Nephron progenitor cell (in vitro differentiated cells): ENCODE measurements at regions not wholly inside any gene's neighbourhood (a gene's known extent, or its start where the extent isn't known, plus 50 kb on each side); places are given as distances from the start of the nearest gene placed in this dataset.

Experiments used
- DNase-seq: peaks from one replicate; pipeline ENCODE4 v3.0.0; 2021
- H3K27ac Mint-ChIP-seq: 2 replicates; pipeline ENCODE4 v1.8.0; 2021; ENCODE audit warnings: mild to moderate bottlenecking, moderate library complexity, mixed read lengths
- H3K27me3 Mint-ChIP-seq: 2 replicates; pipeline ENCODE4 v1.8.0; 2021; ENCODE audit warnings: mild to moderate bottlenecking, low read depth, mixed read lengths; ENCODE audit not compliant: poor library complexity
- H3K36me3 Mint-ChIP-seq: 2 replicates; pipeline ENCODE4 v1.8.0; 2021; ENCODE audit warnings: low read depth, mixed read lengths
- H3K4me1 Mint-ChIP-seq: 2 replicates; pipeline ENCODE4 v1.8.0; 2021; ENCODE audit warnings: mixed read lengths
- H3K4me3 Mint-ChIP-seq: 2 replicates; pipeline ENCODE4 v1.8.0; 2021; ENCODE audit warnings: mild to moderate bottlenecking, moderate library complexity, mixed read lengths
- H3K9me3 Mint-ChIP-seq: 2 replicates; pipeline ENCODE4 v1.8.0; 2021; ENCODE audit warnings: mild to moderate bottlenecking, moderate library complexity, mixed read lengths
- CTCF ChIP-seq: fragments of 200-600 bp; sonication (generic); IDR thresholded peaks from 2 replicates; pipeline ENCODE4 v1.5.0; 2021; ENCODE audit warnings: antibody characterized with exemption

DNA sequence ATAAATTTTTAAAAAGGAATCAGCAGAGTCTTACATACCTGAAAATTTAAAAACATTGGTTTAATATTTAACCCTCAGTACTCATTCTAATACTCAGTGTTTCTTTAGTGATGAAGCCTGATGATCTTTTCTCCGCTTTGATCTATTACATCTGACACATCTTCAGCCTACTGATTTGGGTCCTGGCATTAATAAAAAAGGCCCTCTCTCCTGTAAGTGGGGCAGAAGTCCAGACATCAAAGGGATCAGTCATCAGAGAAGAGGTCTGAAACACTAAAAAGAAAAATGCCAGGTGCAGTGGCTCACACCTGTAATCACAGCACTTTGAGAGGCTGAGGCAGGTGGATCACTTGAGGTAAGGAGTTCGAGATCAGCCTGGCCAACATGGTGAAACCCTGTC, 581.1 kb upstream of the LRATD1 start:
- Mint-ChIP-seq H3K27me3 (no peaks in the 10 kb centered on the region), H3K4me1 (peaks cover 5% of the 10 kb centered on the region), H3K27ac (no peak overlapping the region), H3K9me3 (no peaks in the 10 kb centered on the region), H3K4me3 (no peak overlapping the region), H3K36me3 (no peaks in the 10 kb centered on the region)
- no peak for DNase-seq
- TF ChIP-seq CTCF: no peak

GRCh38 chr2:14053105-14053504, 579.4 kb upstream of the LRATD1 start:
- Mint-ChIP-seq H3K27ac (no peak overlapping the region), H3K9me3 (no peaks in the 10 kb centered on the region), H3K4me1 (peaks cover 5% of the 10 kb centered on the region), H3K27me3 (no peaks in the 10 kb centered on the region), H3K36me3 (no peaks in the 10 kb centered on the region), H3K4me3 (no peak overlapping the region)
- DNase-seq: no peak
- no peak for TF ChIP-seq CTCF

DNA sequence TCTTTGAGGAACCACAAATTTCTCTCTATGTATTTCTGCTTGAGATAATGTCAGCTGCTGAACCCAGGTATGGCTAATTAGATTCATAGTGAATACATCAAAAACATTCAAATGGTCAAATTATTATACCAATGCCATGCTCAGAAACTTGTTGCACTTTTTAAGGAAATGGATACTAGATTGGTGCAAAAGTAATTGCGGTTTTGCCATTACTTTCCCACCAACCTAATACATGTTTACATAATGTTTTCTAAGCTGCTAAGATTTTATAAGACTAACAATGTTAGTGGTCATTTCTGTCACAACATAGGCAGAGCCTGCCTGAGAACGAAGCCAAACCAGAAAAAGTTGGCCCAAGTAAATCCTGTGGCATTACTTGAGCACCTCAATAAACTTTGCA, 568.2 kb upstream of the LRATD1 start:
- Mint-ChIP-seq H3K36me3 (no peaks in the 10 kb centered on the region), H3K4me1 (no peaks in the 10 kb centered on the region), H3K4me3 (no peak overlapping the region), H3K27ac (no peak overlapping the region), H3K9me3 (no peaks in the 10 kb centered on the region), H3K27me3 (no peaks in the 10 kb centered on the region)
- TF ChIP-seq CTCF: no peak
- no peak for DNase-seq

DNA sequence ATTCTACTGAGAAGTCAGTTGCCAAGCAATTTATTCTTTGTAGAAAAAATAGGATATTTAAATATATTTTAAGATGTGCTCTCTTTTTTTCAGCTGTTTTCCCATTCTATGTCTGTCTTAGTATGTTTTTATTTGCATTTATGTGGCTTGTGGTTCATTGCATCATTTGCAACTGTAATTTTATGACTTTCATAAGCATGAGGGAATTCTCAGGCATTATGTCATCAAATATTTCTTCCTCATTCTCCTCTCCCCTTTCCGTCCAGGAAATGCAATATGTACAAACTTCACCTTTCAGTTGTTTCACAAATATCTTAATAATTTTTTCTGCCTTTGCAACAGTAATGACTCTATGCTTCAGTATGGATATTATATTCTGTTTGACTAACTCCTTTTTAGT, 560.2 kb upstream of the LRATD1 start:
- no peak for DNase-seq
- no peak overlapping the region for H3K27ac Mint-ChIP-seq
- H3K4me3 Mint-ChIP-seq: no peak overlapping the region
- H3K9me3 Mint-ChIP-seq: no peaks in the 10 kb centered on the region
- TF ChIP-seq CTCF: no peak
- no peaks in the 10 kb centered on the region for H3K4me1 Mint-ChIP-seq
- H3K27me3 Mint-ChIP-seq: no peaks in the 10 kb centered on the region
- no peaks in the 10 kb centered on the region for H3K36me3 Mint-ChIP-seq

- no peak for TF ChIP-seq CTCF
- Mint-ChIP-seq H3K4me3 (no peak overlapping the region), H3K4me1 (no peaks in the 10 kb centered on the region), H3K27ac (no peak overlapping the region), H3K27me3 (peaks cover 3% of the 10 kb centered on the region), H3K9me3 (no peaks in the 10 kb centered on the region), H3K36me3 (no peaks in the 10 kb centered on the region)
- no peak for DNase-seq
Observed at GRCh38 chr2:14074691-14075090, 557.8 kb upstream of the LRATD1 start.

DNA sequence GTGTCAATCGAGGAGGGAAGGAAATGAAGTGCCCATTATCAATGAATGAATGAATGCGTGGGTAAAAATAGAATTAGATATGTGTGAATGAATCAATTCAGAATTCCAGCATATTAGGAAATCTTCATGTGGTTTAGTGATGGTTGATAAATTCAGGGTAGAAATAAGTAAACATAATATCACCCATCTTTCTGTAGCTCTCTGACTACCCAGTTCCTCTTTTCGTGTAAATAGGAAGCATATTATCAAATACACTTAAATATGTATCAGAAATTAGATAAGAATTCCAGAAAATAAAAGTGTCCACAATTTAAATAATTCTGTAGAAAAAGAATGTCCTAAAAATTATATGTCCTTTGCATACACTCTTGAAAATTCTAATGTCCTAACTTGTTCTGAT, 552.9 kb upstream of the LRATD1 start:
- Mint-ChIP-seq H3K4me3 (no peak overlapping the region), H3K36me3 (no peaks in the 10 kb centered on the region), H3K27me3 (peaks cover 3% of the 10 kb centered on the region), H3K27ac (no peak overlapping the region), H3K4me1 (no peaks in the 10 kb centered on the region), H3K9me3 (no peaks in the 10 kb centered on the region)
- no peak for DNase-seq
- no peak for TF ChIP-seq CTCF
